ENCODE measurements at regions not wholly inside any gene's neighbourhood (a gene's known extent, or its start where the extent isn't known, plus 50 kb on each side); places are given as distances from the start of the nearest gene placed in this dataset.

DNA sequence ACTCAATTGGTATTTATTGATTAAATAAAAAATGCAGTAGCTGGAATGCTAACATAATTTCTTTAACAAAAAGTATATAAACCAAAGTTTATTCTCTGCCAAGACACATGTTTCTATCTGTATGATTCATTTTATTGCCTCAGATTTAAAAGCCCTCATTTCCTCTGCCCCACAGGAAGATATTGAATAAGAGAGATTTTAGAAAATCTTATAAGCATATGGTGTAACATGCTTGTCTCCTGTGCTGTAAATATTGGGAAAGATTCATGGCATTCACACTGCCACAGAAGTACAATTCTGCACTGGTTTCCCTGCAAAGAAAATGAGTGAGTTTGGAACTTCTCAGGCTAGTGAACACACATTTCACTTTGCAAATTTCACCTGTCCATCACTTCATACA lies 134.9 kb upstream of the FBXL7 start:
- TF ChIP-seq GATA2 (CRISPR knock-in tag; IDR thresholded peaks at IDR 0.05) (no peak), CC2D1A (IDR thresholded peaks at IDR 0.05) (no peak), CTCF (IDR thresholded peaks at IDR 0.05 in 2 of 3, conservative IDR thresholded peaks at IDR 0.05 in 1 of 3; ENCODE audit: insufficient read depth in 2 of 3, low read depth in 1 of 3, low read length in 3 of 3) (no peak), TAF1 (IDR thresholded peaks at IDR 0.05; ENCODE audit: control insufficient read depth, extremely low read depth, insufficient read depth, low read length, severe bottlenecking) (no peak), CEBPG (CRISPR knock-in tag; IDR thresholded peaks at IDR 0.05) (no peak), CEBPG (tag; conservative IDR thresholded peaks at IDR 0.05 in 1 of 2, IDR thresholded peaks at IDR 0.05 in 1 of 2) (no peak), ARID2 (IDR thresholded peaks at IDR 0.05) (no peak), SMAD4 (CRISPR knock-in tag; conservative IDR thresholded peaks at IDR 0.05) (no peak), ZNF644 (tag; IDR thresholded peaks at IDR 0.05; ENCODE audit: low read depth) (no peak), HIVEP1 (CRISPR knock-in tag; IDR thresholded peaks at IDR 0.05) (no peak)
- TF ChIP-seq, protein P1, sequence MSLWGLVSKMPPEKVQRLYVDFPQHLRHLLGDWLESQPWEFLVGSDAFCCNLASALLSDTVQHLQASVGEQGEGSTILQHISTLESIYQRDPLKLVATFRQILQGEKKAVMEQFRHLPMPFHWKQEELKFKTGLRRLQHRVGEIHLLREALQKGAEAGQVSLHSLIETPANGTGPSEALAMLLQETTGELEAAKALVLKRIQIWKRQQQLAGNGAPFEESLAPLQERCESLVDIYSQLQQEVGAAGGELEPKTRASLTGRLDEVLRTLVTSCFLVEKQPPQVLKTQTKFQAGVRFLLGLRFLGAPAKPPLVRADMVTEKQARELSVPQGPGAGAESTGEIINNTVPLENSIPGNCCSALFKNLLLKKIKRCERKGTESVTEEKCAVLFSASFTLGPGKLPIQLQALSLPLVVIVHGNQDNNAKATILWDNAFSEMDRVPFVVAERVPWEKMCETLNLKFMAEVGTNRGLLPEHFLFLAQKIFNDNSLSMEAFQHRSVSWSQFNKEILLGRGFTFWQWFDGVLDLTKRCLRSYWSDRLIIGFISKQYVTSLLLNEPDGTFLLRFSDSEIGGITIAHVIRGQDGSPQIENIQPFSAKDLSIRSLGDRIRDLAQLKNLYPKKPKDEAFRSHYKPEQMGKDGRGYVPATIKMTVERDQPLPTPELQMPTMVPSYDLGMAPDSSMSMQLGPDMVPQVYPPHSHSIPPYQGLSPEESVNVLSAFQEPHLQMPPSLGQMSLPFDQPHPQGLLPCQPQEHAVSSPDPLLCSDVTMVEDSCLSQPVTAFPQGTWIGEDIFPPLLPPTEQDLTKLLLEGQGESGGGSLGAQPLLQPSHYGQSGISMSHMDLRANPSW (CRISPR knock-in tag; IDR thresholded peaks at IDR 0.05), result no peak
- TF ChIP-seq, protein P2, sequence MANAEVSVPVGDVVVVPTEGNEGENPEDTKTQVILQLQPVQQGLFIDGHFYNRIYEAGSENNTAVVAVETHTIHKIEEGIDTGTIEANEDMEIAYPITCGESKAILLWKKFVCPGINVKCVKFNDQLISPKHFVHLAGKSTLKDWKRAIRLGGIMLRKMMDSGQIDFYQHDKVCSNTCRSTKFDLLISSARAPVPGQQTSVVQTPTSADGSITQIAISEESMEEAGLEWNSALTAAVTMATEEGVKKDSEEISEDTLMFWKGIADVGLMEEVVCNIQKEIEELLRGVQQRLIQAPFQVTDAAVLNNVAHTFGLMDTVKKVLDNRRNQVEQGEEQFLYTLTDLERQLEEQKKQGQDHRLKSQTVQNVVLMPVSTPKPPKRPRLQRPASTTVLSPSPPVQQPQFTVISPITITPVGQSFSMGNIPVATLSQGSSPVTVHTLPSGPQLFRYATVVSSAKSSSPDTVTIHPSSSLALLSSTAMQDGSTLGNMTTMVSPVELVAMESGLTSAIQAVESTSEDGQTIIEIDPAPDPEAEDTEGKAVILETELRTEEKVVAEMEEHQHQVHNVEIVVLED (CRISPR knock-in tag; IDR thresholded peaks at IDR 0.05), result no peak

Data from K562 (cell line).